K562 (cell line): ENCODE measurements at regions not wholly inside any gene's neighbourhood (a gene's known extent, or its start where the extent isn't known, plus 50 kb on each side); places are given as distances from the start of the nearest gene placed in this dataset.

Experiments
- CREM ChIP-seq: IDR thresholded peaks from 2 replicates; pipeline ENCODE4 v1.6.1; 2014; ENCODE audit warnings: antibody characterized with exemption, low read depth
- EHMT2 ChIP-seq: fragments of 450-650 bp; IDR thresholded peaks from 2 replicates; pipeline ENCODE4 v1.6.1; 2018; ENCODE audit warnings: antibody characterized with exemption
- HNRNPLL ChIP-seq: fragments of 200-400 bp; formaldehyde crosslinking; IDR thresholded peaks from 2 replicates; pipeline ENCODE4 v1.6.1; 2017; ENCODE audit warnings: low read length, low read depth, mild to moderate bottlenecking; ENCODE audit not compliant: poor library complexity, severe bottlenecking
- MYC ChIP-seq, 2 experiments: fragments of 250-450 bp in 1 of 2; sonication (Bioruptor Pico) in 1 of 2; IDR thresholded peaks; 2 replicates each; pipeline versions ENCODE4 v1.5.1 to v1.6.1; 2012 to 2021; ENCODE audit warnings: low read depth in 2 of 2, borderline replicate concordance in 1 of 2, improper control_type of control experiment in 1 of 2, low read length in 1 of 2, mild to moderate bottlenecking in 1 of 2, moderate library complexity in 1 of 2
- PHTF2 ChIP-seq: fragments of 250-450 bp; sonication (Bioruptor Pico); IDR thresholded peaks from 2 replicates; pipeline ENCODE4 v1.5.0; 2021; ENCODE audit warnings: mild to moderate bottlenecking
- RAD21 ChIP-seq, 2 experiments: fragments of 250-450 bp in 1 of 2; fragments of 450-650 bp in 1 of 2; sonication (Bioruptor Pico) in 1 of 2; formaldehyde crosslinking in 1 of 2; IDR thresholded peaks in 1 of 2; conservative IDR thresholded peaks in 1 of 2; 2 replicates each; pipeline versions ENCODE4 v1.4.0 to v1.8.0; 2020 to 2022; ENCODE audit warnings: mild to moderate bottlenecking in 2 of 2, moderate library complexity in 1 of 2
- SAFB2 ChIP-seq: fragments of 200-400 bp; formaldehyde crosslinking; IDR thresholded peaks from 2 replicates; pipeline ENCODE4 v1.6.1; 2018; ENCODE audit warnings: borderline replicate concordance, low read length, low read depth, moderate library complexity; ENCODE audit not compliant: severe bottlenecking
- SETDB1 ChIP-seq: IDR thresholded peaks from one replicate; pipeline ENCODE4 v1.6.1; 2012; ENCODE audit warnings: low read length, control low read depth, inconsistent platforms
- YY1 ChIP-seq, 3 experiments: IDR thresholded peaks; 2 replicates each; pipeline ENCODE4 v1.6.1; 2011; ENCODE audit warnings: low read length in 2 of 3, mild to moderate bottlenecking in 2 of 3, moderate library complexity in 2 of 3, borderline replicate concordance in 1 of 3, control low read depth in 1 of 3, low read depth in 1 of 3; ENCODE audit not compliant: insufficient read depth in 3 of 3, insufficient replicate concordance in 2 of 3, control insufficient read depth in 1 of 3, insufficient read length in 1 of 3; ENCODE audit errors: extremely low read depth in 1 of 3
- TF ChIP-seq, protein P1 (sequence below), 3 experiments: IDR thresholded peaks in 2 of 3; conservative IDR thresholded peaks in 1 of 3; 2 replicates each; pipeline ENCODE4 v1.5.1; 2011 to 2012; ENCODE audit warnings: low read length in 3 of 3, mild to moderate bottlenecking in 3 of 3, control low read depth in 2 of 3, improper control_type of control experiment in 1 of 3, inconsistent platforms in 1 of 3, low read depth in 1 of 3, mixed read lengths in 1 of 3, moderate library complexity in 1 of 3; ENCODE audit not compliant: insufficient read depth in 2 of 3

DNA sequence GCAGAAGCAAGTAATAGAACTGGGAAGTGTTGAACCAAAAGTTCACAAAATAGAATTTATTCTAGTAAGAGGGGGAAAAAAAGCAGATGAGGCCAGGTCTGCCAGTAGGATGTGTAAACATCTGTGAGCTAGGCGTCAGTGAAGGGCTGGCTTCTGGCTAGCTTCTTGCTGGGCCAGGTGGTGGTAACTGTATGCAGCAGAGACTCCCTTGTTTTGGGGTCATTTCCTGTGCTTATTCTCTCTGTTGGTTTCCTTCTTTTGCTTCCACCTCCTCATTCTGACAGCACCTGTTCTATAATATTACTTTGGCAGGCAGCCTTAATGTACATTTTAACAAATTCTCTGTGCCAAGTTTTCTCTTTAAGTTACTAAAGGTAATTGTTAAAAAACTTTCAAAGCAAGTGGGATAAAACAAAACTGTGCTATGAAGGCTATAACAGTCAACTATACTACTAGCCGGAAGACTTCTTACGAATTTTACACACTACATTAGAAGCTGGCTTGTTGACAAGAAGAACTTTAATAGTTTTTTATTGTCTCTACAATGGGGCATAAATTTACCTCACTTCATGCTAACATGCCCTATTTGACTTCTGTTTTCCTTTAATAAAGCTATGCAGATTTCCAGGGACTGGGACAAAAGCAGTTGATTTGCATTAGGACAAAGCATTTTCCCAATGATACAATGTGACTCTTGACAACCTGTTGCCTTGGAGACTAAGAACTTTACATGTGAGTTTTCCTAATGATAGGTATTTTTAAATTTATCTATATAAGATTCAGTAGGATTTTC, 318.8 kb upstream of the NAALADL2 start:
- no peak for TF ChIP-seq SETDB1
- TF ChIP-seq CREM: no peak
- no peak for TF ChIP-seq PHTF2
- TF ChIP-seq MYC (IDR thresholded peaks at IDR 0.05; ENCODE audit: low read depth, low read length): no peak
- TF ChIP-seq MYC (CRISPR knock-in tag; IDR thresholded peaks at IDR 0.05; ENCODE audit: borderline replicate concordance, low read depth): no peak
- TF ChIP-seq RAD21 (CRISPR knock-in tag; conservative IDR thresholded peaks at IDR 0.05 in 1 of 2, IDR thresholded peaks at IDR 0.05 in 1 of 2): no peak
- TF ChIP-seq, protein P1, sequence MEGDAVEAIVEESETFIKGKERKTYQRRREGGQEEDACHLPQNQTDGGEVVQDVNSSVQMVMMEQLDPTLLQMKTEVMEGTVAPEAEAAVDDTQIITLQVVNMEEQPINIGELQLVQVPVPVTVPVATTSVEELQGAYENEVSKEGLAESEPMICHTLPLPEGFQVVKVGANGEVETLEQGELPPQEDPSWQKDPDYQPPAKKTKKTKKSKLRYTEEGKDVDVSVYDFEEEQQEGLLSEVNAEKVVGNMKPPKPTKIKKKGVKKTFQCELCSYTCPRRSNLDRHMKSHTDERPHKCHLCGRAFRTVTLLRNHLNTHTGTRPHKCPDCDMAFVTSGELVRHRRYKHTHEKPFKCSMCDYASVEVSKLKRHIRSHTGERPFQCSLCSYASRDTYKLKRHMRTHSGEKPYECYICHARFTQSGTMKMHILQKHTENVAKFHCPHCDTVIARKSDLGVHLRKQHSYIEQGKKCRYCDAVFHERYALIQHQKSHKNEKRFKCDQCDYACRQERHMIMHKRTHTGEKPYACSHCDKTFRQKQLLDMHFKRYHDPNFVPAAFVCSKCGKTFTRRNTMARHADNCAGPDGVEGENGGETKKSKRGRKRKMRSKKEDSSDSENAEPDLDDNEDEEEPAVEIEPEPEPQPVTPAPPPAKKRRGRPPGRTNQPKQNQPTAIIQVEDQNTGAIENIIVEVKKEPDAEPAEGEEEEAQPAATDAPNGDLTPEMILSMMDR (IDR thresholded peaks at IDR 0.05 in 2 of 3, conservative IDR thresholded peaks at IDR 0.05 in 1 of 3; ENCODE audit: insufficient read depth in 2 of 3, low read depth in 1 of 3, low read length in 3 of 3): no peak
- no peak for TF ChIP-seq YY1 (IDR thresholded peaks at IDR 0.05; ENCODE audit: borderline replicate concordance in 1 of 3, control insufficient read depth in 1 of 3, extremely low read depth in 1 of 3, insufficient read depth in 3 of 3, insufficient read length in 1 of 3, insufficient replicate concordance in 2 of 3, low read depth in 1 of 3, low read length in 2 of 3)
- no peak for TF ChIP-seq SAFB2
- TF ChIP-seq EHMT2: no peak
- no peak for TF ChIP-seq HNRNPLL
